Activated CD4-positive, alpha-beta T cell treated with anti-CD3 and anti-CD28 coated beads, Interleukin-2, amount 10 ng/mL, durations not matched to agents 24 days and 14 days (primary cell): ENCODE measurements at regions not wholly inside any gene's neighbourhood (a gene's known extent, or its start where the extent isn't known, plus 50 kb on each side); places are given as distances from the start of the nearest gene placed in this dataset.

Source experiments
- DNase-seq: peaks from one replicate; pipeline ENCODE4 v3.0.0; 2022
- H3K27ac Mint-ChIP-seq: one replicate; pipeline ENCODE4 v1.8.0; 2022; ENCODE audit warnings: mild to moderate bottlenecking, mixed read lengths
- H3K27me3 Mint-ChIP-seq: one replicate; pipeline ENCODE4 v1.8.0; 2022; ENCODE audit warnings: mixed read lengths
- H3K36me3 Mint-ChIP-seq: one replicate; pipeline ENCODE4 v1.8.0; 2022; ENCODE audit warnings: low read depth, mild to moderate bottlenecking, mixed read lengths
- H3K4me1 Mint-ChIP-seq: one replicate; pipeline ENCODE4 v1.8.0; 2021; ENCODE audit warnings: mixed read lengths
- H3K4me3 Mint-ChIP-seq: one replicate; pipeline ENCODE4 v1.8.0; 2022; ENCODE audit warnings: mild to moderate bottlenecking, moderate library complexity, mixed read lengths
- H3K9me3 Mint-ChIP-seq: one replicate; pipeline ENCODE4 v1.8.0; 2021; ENCODE audit warnings: mixed read lengths
- intact Hi-C: fragments of 100-400 bp; cut with micrococcal nuclease; formaldehyde crosslinking; loops from one replicate; pipeline ENCODE4 v1.15.1; 2023

DNA sequence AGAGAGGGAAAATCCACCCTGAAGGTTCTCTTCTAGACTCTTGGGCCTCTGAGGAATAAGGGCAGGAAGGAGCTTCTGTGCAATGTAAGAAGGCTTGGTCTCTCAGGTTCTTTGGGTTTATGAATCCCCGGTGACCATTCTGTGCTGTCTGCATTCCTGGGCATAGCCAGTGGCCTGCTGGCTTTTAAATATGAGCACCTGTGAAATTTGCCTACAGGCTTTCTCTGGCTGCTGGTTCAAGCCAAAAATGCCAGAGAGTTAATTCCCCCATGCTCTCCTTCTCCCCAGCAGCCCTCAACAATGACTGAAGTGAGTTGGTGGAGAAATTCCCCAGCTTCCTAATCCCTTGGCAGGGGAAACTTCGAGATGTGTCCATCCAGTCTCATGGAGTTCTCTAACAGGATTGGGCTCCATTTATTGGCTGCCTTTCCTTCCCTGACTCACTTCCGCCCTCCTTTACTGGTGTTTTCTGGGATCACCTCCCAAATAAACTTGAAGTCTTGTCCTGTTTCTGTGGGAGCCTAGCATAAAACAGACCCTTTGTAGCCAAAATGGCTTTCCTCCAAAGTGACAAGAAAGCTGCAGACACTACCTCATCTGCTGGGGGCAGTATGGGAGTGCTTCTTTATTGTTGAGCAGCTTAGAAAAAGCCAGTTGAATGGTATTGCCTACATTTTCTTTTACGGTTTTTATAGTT, 179.4 kb upstream of the CASK start:
- peaks cover 6% of the 10 kb centered on the region for H3K9me3 Mint-ChIP-seq

GRCh38 chrX:42098900-42099299, 175.5 kb upstream of the CASK start:
- Mint-ChIP-seq H3K4me1 (peaks cover 7% of the 10 kb centered on the region), H3K27me3 (no peaks in the 10 kb centered on the region), H3K27ac (no peak overlapping the region), H3K9me3 (no peaks in the 10 kb centered on the region), H3K4me3 (no peak overlapping the region), H3K36me3 (no peaks in the 10 kb centered on the region)
- DNase-seq, result no peak
- intact Hi-C loops, result no loop called here

More for the DNA sequence above, 179.4 kb upstream of the CASK start:
- Mint-ChIP-seq H3K27me3 (no peaks in the 10 kb centered on the region), H3K36me3 (peaks cover 2% of the 10 kb centered on the region), H3K4me3 (no peak overlapping the region), H3K4me1 (peaks cover 7% of the 10 kb centered on the region), H3K27ac (no peak overlapping the region)
- intact Hi-C loops, result no loop called here
- DNase-seq, result no peak

DNA sequence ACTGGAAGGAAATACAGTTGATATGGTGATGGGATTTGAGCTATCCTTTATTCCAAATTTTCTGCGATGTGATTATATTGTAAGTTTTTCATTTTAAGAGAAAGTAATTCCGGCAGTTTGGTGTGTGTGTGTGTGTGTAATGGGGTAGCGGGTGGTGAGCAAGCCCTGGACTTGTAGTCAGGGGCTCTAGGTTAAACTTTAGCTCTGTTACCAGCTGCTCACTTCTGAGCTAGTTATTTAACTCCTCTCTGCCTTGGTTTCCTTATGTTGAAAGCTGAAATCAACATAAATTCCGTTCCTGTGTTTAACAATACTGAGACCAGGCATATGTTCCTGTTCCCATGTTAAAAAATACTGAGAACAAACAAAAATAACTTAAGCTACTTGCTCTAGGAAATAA, 174.1 kb upstream of the CASK start:
- H3K9me3 Mint-ChIP-seq, result no peaks in the 10 kb centered on the region
- intact Hi-C loops, result no loop called here
- DNase-seq, result no peak

GRCh38 chrX:42096265-42096920, 173.0 kb upstream of the CASK start:
- no peak for DNase-seq
- peaks cover 6% of the 10 kb centered on the region for H3K4me1 Mint-ChIP-seq
- H3K36me3 Mint-ChIP-seq, result no peaks in the 10 kb centered on the region
- intact Hi-C loops, result no loop called here
- no peaks in the 10 kb centered on the region for H3K27me3 Mint-ChIP-seq
- no peaks in the 10 kb centered on the region for H3K9me3 Mint-ChIP-seq
- no peak overlapping the region for H3K27ac Mint-ChIP-seq
- no peak overlapping the region for H3K4me3 Mint-ChIP-seq

More for the DNA sequence above, 174.1 kb upstream of the CASK start:
- no peaks in the 10 kb centered on the region for H3K27me3 Mint-ChIP-seq
- H3K36me3 Mint-ChIP-seq, result no peaks in the 10 kb centered on the region
- H3K4me1 Mint-ChIP-seq, result peaks cover 6% of the 10 kb centered on the region
- no peak overlapping the region for H3K4me3 Mint-ChIP-seq
- H3K27ac Mint-ChIP-seq, result no peak overlapping the region

DNA sequence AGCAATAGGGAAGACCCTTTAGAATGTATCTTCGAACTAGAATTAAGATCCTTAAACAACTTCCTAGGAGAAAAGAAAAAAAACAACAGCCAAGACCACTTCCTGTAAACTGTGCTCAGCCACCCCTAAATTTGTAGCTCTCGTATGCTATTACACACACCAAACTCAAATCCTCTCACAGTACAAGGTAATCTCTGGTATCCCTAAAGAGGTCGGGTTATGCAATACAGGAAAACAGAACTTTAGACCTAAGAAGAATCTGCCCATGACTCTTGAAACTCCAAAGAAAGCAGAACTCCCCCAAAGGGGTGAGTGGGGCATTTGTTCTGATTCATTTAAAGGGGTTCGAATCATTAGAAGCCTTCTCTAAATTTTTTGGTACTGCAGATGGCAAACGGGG, 170.9 kb upstream of the CASK start:
- no peaks in the 10 kb centered on the region for H3K9me3 Mint-ChIP-seq
- no peaks in the 10 kb centered on the region for H3K36me3 Mint-ChIP-seq
- peaks cover 13% of the 10 kb centered on the region for H3K4me1 Mint-ChIP-seq
- intact Hi-C loops, result loop anchor here (5.0 kb wide), 1 partner anchor 33 kb away; no protein-coding TSS in a partner anchor
- H3K27ac Mint-ChIP-seq, result peak overlapping the region; percentile 20
- no peaks in the 10 kb centered on the region for H3K27me3 Mint-ChIP-seq
- H3K4me3 Mint-ChIP-seq, result peak overlapping the region; percentile 6
- no peak for DNase-seq

- Mint-ChIP-seq H3K36me3 (no peaks in the 10 kb centered on the region), H3K27ac (peak overlapping the region; percentile 20), H3K27me3 (no peaks in the 10 kb centered on the region), H3K4me3 (peak overlapping the region; percentile 6), H3K4me1 (peaks cover 13% of the 10 kb centered on the region), H3K9me3 (no peaks in the 10 kb centered on the region)
- intact Hi-C loops, result loop anchor here (5.0 kb wide), 1 partner anchor 34 kb away; no protein-coding TSS in a partner anchor
- no peak for DNase-seq
These were observed 170.4 kb upstream of the CASK start for GRCh38 chrX:42093756-42094155.

DNA sequence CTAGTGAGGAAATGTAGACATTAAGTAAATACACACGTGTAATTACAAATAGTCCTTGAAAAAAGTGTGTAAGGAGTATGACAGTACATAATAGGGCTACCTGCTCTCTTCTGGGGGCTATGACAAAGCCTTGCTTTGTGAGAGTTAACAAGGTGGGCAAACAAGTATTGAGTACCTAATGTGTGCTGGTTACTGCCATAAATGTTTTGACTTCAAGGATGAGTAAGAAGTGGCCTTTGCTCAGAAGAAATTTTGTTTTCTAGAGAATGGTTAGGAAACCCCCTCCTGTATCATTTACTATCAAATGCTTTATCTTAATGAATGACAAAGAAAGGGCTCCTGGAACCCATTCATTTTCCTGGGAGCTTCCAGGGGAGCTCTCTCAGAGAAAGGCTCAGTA, 167.0 kb upstream of the CASK start:
- Mint-ChIP-seq H3K9me3 (no peaks in the 10 kb centered on the region), H3K27me3 (no peaks in the 10 kb centered on the region), H3K4me3 (no peak overlapping the region), H3K4me1 (peaks cover 13% of the 10 kb centered on the region), H3K27ac (no peak overlapping the region), H3K36me3 (no peaks in the 10 kb centered on the region)
- intact Hi-C loops, result loop anchor here (2.0 to 5.0 kb wide), 3 partner anchors 16 to 170 kb away; no protein-coding TSS in a partner anchor
- DNase-seq, result no peak

GRCh38 chrX:42089031-42089430, 165.7 kb upstream of the CASK start:
- Mint-ChIP-seq H3K27ac (no peak overlapping the region), H3K4me1 (peaks cover 9% of the 10 kb centered on the region), H3K9me3 (no peaks in the 10 kb centered on the region), H3K36me3 (no peaks in the 10 kb centered on the region), H3K27me3 (no peaks in the 10 kb centered on the region), H3K4me3 (no peak overlapping the region)
- DNase-seq, result no peak
- intact Hi-C loops, result no loop called here

DNA sequence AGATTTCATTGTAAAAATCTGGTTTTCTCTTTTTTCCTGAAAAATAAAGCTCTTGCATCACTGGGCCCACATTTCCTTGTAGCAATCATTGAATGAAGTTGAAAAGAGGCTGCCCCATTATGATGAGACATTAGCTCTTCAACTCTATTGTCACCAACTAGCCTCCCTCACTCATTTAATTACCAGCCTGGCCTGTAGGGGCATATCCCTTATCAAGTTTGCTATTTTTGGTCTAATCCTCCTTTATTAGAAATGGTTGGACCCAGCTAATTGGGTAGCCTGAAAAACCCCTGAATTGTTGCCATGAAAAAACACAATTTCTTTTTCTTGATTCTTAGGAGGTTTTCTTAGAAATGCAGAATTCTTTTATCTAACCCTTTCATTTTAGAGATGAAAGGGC, 164.6 kb upstream of the CASK start:
- H3K9me3 Mint-ChIP-seq, result no peaks in the 10 kb centered on the region
- no peak overlapping the region for H3K4me3 Mint-ChIP-seq
- H3K27me3 Mint-ChIP-seq, result no peaks in the 10 kb centered on the region

DNA sequence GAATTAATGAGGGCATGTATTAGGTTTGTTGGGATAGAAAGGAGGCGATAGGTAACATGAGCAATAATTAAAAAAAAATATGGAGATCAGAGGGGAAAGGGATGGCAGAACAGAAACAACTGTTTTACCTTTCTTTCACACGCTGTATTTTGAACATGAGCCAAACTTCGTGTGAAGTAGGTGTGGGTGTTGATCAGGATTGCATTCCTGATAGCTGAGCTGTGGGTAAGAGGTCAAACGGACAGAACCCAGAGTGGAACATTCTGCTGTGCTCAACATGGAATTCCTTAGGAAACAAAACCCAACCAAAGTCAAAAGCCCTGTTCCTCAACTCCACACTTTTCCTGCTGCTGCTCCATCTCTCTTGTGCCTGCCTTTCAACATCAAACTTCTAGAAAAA, 162.5 kb upstream of the CASK start:
- Mint-ChIP-seq H3K9me3 (no peaks in the 10 kb centered on the region), H3K27me3 (no peaks in the 10 kb centered on the region)
- no peak for DNase-seq

More for the DNA sequence above, 164.6 kb upstream of the CASK start:
- H3K27ac Mint-ChIP-seq, result no peak overlapping the region
- H3K4me1 Mint-ChIP-seq, result peaks cover 7% of the 10 kb centered on the region
- intact Hi-C loops, result no loop called here
- no peaks in the 10 kb centered on the region for H3K36me3 Mint-ChIP-seq
- DNase-seq, result no peak

DNA sequence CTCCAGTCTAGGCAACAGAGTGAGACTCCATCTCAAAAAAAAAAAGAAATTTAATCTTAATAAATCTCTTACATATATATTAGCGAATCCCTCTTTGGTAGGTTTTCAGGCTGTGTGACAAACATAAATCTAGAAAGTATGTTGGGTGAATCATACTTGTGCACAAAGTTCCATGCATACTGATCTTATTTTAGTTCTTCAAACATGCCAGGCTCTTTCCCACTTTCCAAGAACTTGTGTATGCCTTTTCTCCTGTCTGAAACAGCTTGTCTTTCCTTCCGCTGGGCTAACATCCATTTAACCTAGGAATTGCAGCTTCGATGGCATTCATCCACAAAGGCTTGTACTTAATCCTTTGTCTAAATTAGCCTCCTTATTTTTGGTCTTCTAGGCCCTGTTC, 156.6 kb upstream of the CASK start:
- Mint-ChIP-seq H3K4me1 (peaks cover 5% of the 10 kb centered on the region), H3K9me3 (peaks cover 8% of the 10 kb centered on the region), H3K4me3 (no peak overlapping the region), H3K27me3 (no peaks in the 10 kb centered on the region), H3K36me3 (no peaks in the 10 kb centered on the region), H3K27ac (no peak overlapping the region)
- intact Hi-C loops, result no loop called here
- no peak for DNase-seq

More for the DNA sequence above, 162.5 kb upstream of the CASK start:
- H3K27ac Mint-ChIP-seq, result no peak overlapping the region
- no peaks in the 10 kb centered on the region for H3K36me3 Mint-ChIP-seq
- peaks cover 7% of the 10 kb centered on the region for H3K4me1 Mint-ChIP-seq
- intact Hi-C loops, result no loop called here
- no peak overlapping the region for H3K4me3 Mint-ChIP-seq

- Mint-ChIP-seq H3K4me3 (no peak overlapping the region), H3K36me3 (no peaks in the 10 kb centered on the region), H3K27me3 (no peaks in the 10 kb centered on the region), H3K9me3 (peaks cover 8% of the 10 kb centered on the region), H3K4me1 (peaks cover 5% of the 10 kb centered on the region), H3K27ac (no peak overlapping the region)
- DNase-seq, result no peak
- intact Hi-C loops, result no loop called here
These were observed 154.3 kb upstream of the CASK start for GRCh38 chrX:42077675-42078074.

GRCh38 chrX:42075032-42075431, 151.7 kb upstream of the CASK start:
- H3K9me3 Mint-ChIP-seq, result peaks cover 10% of the 10 kb centered on the region
- intact Hi-C loops, result no loop called here
- no peak for DNase-seq
- no peak overlapping the region for H3K27ac Mint-ChIP-seq
- H3K4me1 Mint-ChIP-seq, result peaks cover 5% of the 10 kb centered on the region
- no peak overlapping the region for H3K4me3 Mint-ChIP-seq
- no peaks in the 10 kb centered on the region for H3K27me3 Mint-ChIP-seq
- no peaks in the 10 kb centered on the region for H3K36me3 Mint-ChIP-seq

DNA sequence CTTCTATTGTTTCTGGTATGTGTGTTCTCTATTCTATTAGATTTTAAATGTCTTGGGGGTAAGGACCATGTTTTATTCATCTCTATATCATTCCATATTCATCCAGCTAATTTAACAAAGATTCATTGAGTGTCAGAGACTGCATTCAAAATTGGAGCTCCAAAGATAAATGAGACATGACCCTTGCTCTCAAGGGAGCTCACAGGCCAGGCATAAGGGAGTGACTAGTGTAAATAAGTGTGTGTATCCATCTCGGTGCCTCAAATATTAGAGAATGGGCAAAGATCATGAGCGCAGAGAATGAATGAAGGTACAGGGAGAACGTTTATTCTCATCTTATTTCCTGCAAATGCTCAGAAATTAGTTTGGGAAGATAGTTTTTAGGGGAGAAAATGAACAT, 150.1 kb upstream of the CASK start:
- Mint-ChIP-seq H3K27ac (no peak overlapping the region), H3K4me3 (no peak overlapping the region), H3K9me3 (peaks cover 13% of the 10 kb centered on the region), H3K27me3 (no peaks in the 10 kb centered on the region), H3K36me3 (no peaks in the 10 kb centered on the region), H3K4me1 (peaks cover 5% of the 10 kb centered on the region)
- intact Hi-C loops, result no loop called here
- no peak for DNase-seq
